ENCODE measurements at regions not wholly inside any gene's neighbourhood (a gene's known extent, or its start where the extent isn't known, plus 50 kb on each side); places are given as distances from the start of the nearest gene placed in this dataset.

- no peak overlapping the region for H3K4me3 ChIP-seq (ENCODE audit: low read depth, low read length)
- no peak for TF ChIP-seq CTCF (IDR thresholded peaks at IDR 0.05; ENCODE audit: control insufficient read depth, extremely low read depth, insufficient read depth)
- no peak for DNase-seq (ENCODE audit: low read depth)
Measured at GRCh38 chr11:16685914-16686313, 52.5 kb upstream of the C11orf58 start.

DNA sequence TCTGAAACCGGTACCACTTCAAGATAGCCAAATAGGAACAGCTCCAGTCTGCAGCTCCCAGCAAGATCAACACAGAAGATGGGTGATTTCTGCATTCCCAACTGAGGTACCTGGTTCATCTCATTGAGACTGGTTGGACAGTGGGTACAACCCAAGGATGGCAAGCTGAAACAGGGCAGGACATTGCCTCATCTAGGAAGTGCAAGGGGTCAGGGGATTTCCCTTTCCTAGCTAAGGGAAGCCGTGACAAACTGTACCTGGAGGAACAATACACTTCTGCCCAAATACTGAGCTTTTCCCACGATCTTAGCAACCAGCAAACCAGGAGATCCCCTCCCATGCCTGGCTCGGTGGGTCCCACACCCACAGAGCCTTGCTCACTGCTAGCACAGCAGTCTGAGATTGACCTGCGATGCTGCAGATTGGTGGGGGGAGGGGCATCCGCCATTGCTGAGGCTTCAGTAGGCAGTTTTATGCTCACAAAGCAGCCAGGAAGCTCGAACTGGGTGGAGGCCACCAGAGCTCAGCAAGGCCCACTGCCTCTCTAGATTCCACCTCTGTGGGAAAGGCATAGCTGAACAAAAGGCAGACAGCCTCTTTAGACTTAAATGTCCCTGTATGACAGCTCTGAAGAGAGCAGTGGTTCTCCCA, 59.9 kb upstream of the C11orf58 start:
- TF ChIP-seq CTCF (IDR thresholded peaks at IDR 0.05; ENCODE audit: control insufficient read depth, extremely low read depth, insufficient read depth), result no peak
- no peak for DNase-seq (ENCODE audit: low read depth)
- H3K4me3 ChIP-seq (ENCODE audit: low read depth, low read length), result no peak overlapping the region

- TF ChIP-seq CTCF (IDR thresholded peaks at IDR 0.05; ENCODE audit: control insufficient read depth, extremely low read depth, insufficient read depth), result no peak
- DNase-seq (ENCODE audit: low read depth), result no peak
- H3K4me3 ChIP-seq (ENCODE audit: low read depth, low read length), result no peak overlapping the region
Measured at GRCh38 chr11:16669799-16670415, 68.5 kb upstream of the C11orf58 start.

- TF ChIP-seq CTCF (IDR thresholded peaks at IDR 0.05; ENCODE audit: control insufficient read depth, extremely low read depth, insufficient read depth), result peak; percentile 78
- peak; percentile 63 for DNase-seq (ENCODE audit: low read depth)
- no peak overlapping the region for H3K4me3 ChIP-seq (ENCODE audit: low read depth, low read length)
Measured at GRCh38 chr11:16632295-16633200, 105.9 kb upstream of the C11orf58 start.

DNA sequence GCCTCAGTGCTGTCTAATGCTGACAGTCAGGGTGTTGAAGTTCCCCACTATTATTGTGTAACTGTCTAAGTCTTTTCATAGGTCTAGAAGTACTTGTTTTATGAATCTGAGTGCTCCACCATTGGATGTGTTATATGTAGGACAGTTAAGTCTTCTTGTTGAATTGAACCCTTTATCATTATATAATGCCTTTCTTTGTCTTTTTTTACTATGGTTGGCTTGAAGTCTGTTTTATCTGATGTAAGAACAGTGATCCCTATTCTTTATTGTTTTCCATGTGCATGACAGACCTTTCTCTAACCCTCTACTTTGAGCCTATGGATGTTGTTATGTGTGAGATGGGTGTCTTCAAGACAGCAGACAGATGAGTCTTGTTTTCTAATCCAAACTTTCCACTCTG, 107.8 kb upstream of the C11orf58 start:
- DNase-seq (ENCODE audit: low read depth), result no peak
- TF ChIP-seq CTCF (IDR thresholded peaks at IDR 0.05; ENCODE audit: control insufficient read depth, extremely low read depth, insufficient read depth), result no peak
- no peak overlapping the region for H3K4me3 ChIP-seq (ENCODE audit: low read depth, low read length)

DNA sequence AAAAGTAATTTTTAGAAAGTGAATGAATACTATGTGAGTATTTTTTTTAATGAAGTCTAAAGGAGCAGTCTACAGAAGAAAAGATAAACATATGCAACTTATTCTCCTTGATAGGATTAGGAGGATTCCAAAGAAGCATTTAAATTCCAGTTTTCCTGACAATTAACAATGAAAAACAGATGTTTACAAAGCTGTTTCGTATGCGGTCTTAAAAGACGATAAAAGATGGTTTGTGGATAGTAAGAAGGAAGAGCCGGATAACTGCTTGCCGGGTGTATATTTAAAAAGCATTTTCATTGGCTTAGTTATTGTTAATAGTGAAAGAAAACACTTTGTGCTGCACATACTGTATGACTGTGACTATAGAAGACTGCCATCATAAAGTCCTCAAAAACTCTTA, 120.0 kb upstream of the C11orf58 start:
- no peak for TF ChIP-seq CTCF (IDR thresholded peaks at IDR 0.05; ENCODE audit: control insufficient read depth, extremely low read depth, insufficient read depth)
- DNase-seq (ENCODE audit: low read depth), result no peak
- no peak overlapping the region for H3K4me3 ChIP-seq (ENCODE audit: low read depth, low read length)

Measured in LNCaP clone FGC (cell line).